IPS-NIHi11 (cell line): ENCODE measurements at regions not wholly inside any gene's neighbourhood (a gene's known extent, or its start where the extent isn't known, plus 50 kb on each side); places are given as distances from the start of the nearest gene placed in this dataset.
A peak's percentile ranks its signal among the peaks of the same experiment; 100 is the strongest.
"Not testable (repeated sequence)": the region's sequence is repeated elsewhere in the genome, so short reads cannot be mapped to it uniquely, and the experiment has no call there.

Experiments
- DNase-seq: peaks from one replicate; pipeline ENCODE4 v3.0.0; 2012; ENCODE audit warnings: mixed read lengths, low spot score

- DNase-seq, result not testable (repeated sequence)
Measured at GRCh38 chr2:154583274-154583673, 115.2 kb upstream of the KCNJ3 start.

DNA sequence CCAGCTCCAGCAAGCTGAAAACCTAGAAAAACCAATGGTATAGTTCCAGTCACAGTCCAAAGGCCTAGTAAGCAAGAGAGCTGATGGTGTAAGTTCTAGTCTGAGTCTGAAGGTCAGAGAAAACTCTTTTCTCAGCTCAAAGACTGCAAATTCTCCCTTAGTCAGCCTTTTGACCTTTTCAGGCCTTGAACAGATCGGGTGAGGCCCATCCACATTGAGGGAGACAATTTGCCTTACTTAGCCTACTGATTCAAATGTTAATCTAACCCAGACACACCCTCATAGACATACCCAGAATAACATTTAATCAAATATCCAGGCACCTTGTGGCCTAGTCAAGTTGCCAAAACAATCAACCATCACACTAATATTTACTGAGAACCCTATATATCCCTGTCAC, 110.8 kb upstream of the KCNJ3 start:
- DNase-seq, result no peak

- no peak for DNase-seq
Measured at GRCh38 chr2:154588838-154589237, 109.7 kb upstream of the KCNJ3 start.

DNA sequence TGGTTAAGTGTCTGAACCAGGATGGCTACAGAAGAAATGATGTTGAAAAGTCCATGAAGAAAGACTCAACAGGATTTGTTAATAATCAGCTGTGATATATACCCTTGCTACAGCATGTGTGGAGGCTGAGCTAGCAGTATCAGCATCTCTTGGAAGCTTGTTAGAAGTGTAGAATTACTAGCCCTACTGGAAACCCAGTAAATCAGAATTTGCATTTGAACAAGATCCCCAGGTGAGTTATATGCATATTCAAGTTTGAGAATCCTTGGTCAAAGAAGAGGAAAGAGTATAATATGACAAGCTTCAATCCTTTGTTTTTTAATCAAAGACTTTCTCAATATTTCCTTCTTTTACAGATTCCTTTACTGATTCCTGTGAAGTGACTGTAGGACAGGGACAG, 109.0 kb upstream of the KCNJ3 start:
- DNase-seq, result peak; percentile 17

- no peak for DNase-seq
Measured at GRCh38 chr2:154591294-154591820, 107.1 kb upstream of the KCNJ3 start.

DNA sequence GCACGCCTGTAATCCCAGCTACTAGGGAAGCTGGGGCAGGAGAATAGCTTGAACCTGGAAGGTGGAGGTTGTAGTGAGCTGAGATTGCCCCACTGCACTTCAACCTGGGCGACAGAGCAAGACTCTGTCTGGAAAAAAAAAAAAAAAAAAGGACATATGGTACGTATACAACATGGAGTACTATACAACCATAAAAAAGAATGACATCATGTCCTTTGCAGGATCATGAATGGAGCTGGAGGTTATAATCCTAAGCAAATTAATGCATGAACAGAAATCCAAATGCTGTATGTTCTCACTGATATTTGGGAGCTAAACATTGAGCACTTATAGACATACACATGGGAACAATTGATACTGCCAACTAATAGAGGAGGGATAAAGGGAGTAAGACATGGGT, 99.3 kb upstream of the KCNJ3 start:
- no peak for DNase-seq

DNA sequence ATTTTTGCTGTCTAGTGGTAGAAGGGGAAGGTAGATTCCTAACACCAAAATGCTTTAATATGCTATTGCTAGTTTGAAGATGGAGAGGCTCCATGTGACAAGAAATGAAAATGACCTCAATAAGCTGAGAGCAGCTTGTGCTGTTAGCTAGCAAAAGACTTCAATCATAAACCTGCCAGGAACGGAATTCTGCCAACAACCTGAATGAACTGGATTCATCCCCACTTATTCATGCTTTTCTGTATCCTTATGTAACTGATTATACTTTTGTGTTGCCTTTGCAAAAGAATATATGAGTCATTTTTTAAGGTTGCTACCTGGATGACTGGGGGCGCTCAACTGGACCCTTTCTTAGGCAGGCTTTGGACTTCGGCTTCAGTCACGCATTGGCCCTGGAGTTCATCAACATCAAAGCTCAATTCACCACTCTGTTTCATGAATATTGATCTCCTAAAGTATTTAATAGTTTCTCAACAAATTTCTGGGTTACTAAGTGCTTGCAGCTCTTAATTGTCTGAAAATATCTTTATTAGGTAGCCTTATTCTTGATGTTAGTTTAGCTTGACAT, 97.5 kb upstream of the KCNJ3 start:
- no peak for DNase-seq

GRCh38 chr2:154603682-154604081, 94.8 kb upstream of the KCNJ3 start:
- DNase-seq, result peak; percentile 14

DNA sequence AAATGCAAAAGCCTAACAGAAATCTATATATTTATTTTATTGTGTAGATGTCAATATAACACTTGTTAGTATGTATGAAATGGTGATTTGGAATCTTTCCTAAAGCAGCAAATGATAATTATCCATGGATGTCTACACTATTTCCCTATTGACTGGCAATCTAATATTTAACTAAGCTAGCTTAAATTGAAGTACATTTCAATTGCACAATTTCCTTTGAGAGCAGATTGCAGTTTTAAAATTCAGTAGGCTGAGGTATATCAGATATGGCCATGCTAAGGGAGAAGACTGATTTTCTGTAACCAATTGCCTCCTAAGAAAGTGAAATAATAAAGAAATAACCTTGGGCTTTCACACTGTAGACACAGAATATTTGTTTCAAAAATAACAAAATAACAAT, 90.1 kb upstream of the KCNJ3 start:
- no peak for DNase-seq

- no peak for DNase-seq
Measured at GRCh38 chr2:154614906-154615305, 83.6 kb upstream of the KCNJ3 start.

DNA sequence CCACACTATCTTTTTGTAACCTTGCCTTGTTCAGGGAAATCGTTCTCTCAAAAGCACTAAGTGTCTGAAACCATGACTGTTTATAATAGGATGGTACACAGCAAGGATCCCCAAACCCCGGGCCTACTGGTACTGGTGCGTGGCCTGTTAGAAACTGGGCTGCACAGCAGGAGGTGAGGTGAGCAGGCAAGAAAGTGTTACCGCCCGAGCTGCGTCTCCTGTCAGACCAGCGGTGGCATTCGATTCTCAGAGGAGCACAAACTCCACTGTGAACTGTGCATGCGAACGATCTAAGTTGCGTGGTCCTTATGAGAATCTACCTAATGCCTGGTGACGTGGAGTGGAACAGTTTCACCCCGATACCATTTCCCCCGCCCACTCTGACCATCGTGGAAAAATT, 81.8 kb upstream of the KCNJ3 start:
- DNase-seq, result no peak

- DNase-seq, result no peak
Measured at GRCh38 chr2:154620471-154620870, 78.0 kb upstream of the KCNJ3 start.

GRCh38 chr2:154623819-154624218, 74.7 kb upstream of the KCNJ3 start:
- DNase-seq, result peak; percentile 42

- no peak for DNase-seq
Measured at GRCh38 chr2:154637456-154637855, 61.0 kb upstream of the KCNJ3 start.

GRCh38 chr2:154638783-154639182, 59.7 kb upstream of the KCNJ3 start:
- DNase-seq, result no peak

GRCh38 chr2:154640000-154640399, 58.5 kb upstream of the KCNJ3 start:
- no peak for DNase-seq
